GM18520 (cell line): ENCODE measurements at regions not wholly inside any gene's neighbourhood (a gene's known extent, or its start where the extent isn't known, plus 50 kb on each side); places are given as distances from the start of the nearest gene placed in this dataset.

ENCODE experiments used
- ATAC-seq: cut with Tn5 transposase; IDR thresholded peaks from one replicate; pipeline ENCODE4 v1.9.1; 2021; ENCODE audit not compliant: unreplicated experiment

- ATAC-seq = no peak
These were observed 51.3 kb upstream of the LRRN2 start for GRCh38 chr1:204736836-204737235.

GRCh38 chr1:204738506-204738905 lies 53.0 kb upstream of the LRRN2 start:
- no peak for ATAC-seq

- ATAC-seq = no peak
These were observed 54.8 kb upstream of the LRRN2 start for GRCh38 chr1:204740354-204740753.

GRCh38 chr1:204741440-204741839 lies 55.9 kb upstream of the LRRN2 start:
- no peak for ATAC-seq

- no peak for ATAC-seq
These were observed 57.2 kb upstream of the LRRN2 start for GRCh38 chr1:204742676-204743251.

- no peak for ATAC-seq
These were observed 58.7 kb upstream of the LRRN2 start for GRCh38 chr1:204744107-204744779.

GRCh38 chr1:204746838-204747442 lies 61.4 kb upstream of the LRRN2 start:
- ATAC-seq = no peak

GRCh38 chr1:204751480-204751879 lies 65.9 kb upstream of the LRRN2 start:
- no peak for ATAC-seq

GRCh38 chr1:204751883-204752687 lies 66.5 kb upstream of the LRRN2 start:
- ATAC-seq = no peak

- no peak for ATAC-seq
These were observed 67.1 kb upstream of the LRRN2 start for GRCh38 chr1:204752688-204753040.

- ATAC-seq = no peak
These were observed 69.3 kb upstream of the LRRN2 start for GRCh38 chr1:204754821-204755220.

- ATAC-seq = no peak
These were observed 70.8 kb upstream of the LRRN2 start for GRCh38 chr1:204756349-204756748.

GRCh38 chr1:204756811-204757210 lies 71.3 kb upstream of the LRRN2 start:
- no peak for ATAC-seq

- no peak for ATAC-seq
These were observed 73.1 kb upstream of the LRRN2 start for GRCh38 chr1:204758601-204759000.

GRCh38 chr1:204760350-204760749 lies 74.8 kb upstream of the LRRN2 start:
- no peak for ATAC-seq

- no peak for ATAC-seq
These were observed 75.2 kb upstream of the LRRN2 start for GRCh38 chr1:204760757-204761156.

- peak; percentile 63 for ATAC-seq
These were observed 78.4 kb upstream of the LRRN2 start for GRCh38 chr1:204763773-204764427.

- ATAC-seq = no peak
These were observed 84.5 kb upstream of the LRRN2 start for GRCh38 chr1:204769997-204770396.

- ATAC-seq = no peak
These were observed 85.8 kb upstream of the LRRN2 start for GRCh38 chr1:204771358-204771757.

GRCh38 chr1:204773246-204773645 lies 87.7 kb upstream of the LRRN2 start:
- no peak for ATAC-seq

GRCh38 chr1:204775546-204775945 lies 90.0 kb upstream of the LRRN2 start:
- no peak for ATAC-seq
